Ishikawa (cell line): ENCODE measurements at regions not wholly inside any gene's neighbourhood (a gene's known extent, or its start where the extent isn't known, plus 50 kb on each side); places are given as distances from the start of the nearest gene placed in this dataset.

ENCODE experiments used
- CEBPB ChIP-seq: IDR thresholded peaks from 2 replicates; pipeline ENCODE4 v1.6.1; 2012
- EGR1 ChIP-seq: IDR thresholded peaks from 2 replicates; pipeline ENCODE4 v1.6.1; 2012
- EP300 ChIP-seq: IDR thresholded peaks from 2 replicates; pipeline ENCODE4 v1.6.1; 2012; ENCODE audit warnings: borderline replicate concordance
- FOXM1 ChIP-seq: IDR thresholded peaks from 2 replicates; pipeline ENCODE4 v1.6.1; 2012; ENCODE audit warnings: low read depth, borderline replicate concordance
- NFIC ChIP-seq: IDR thresholded peaks from 2 replicates; pipeline ENCODE4 v1.6.1; 2012
- REST ChIP-seq: IDR thresholded peaks from 2 replicates; pipeline ENCODE4 v1.6.1; 2012; ENCODE audit warnings: low read depth, mild to moderate bottlenecking
- TAF1 ChIP-seq: IDR thresholded peaks from 2 replicates; pipeline ENCODE4 v1.6.1; 2012; ENCODE audit warnings: low read depth, mild to moderate bottlenecking
- TEAD4 ChIP-seq: IDR thresholded peaks from 2 replicates; pipeline ENCODE4 v1.6.1; 2012
- USF1 ChIP-seq: IDR thresholded peaks from 2 replicates; pipeline ENCODE4 v1.6.1; 2012
- YY1 ChIP-seq: IDR thresholded peaks from 2 replicates; pipeline ENCODE4 v1.6.1; 2012; ENCODE audit warnings: low read depth

GRCh38 chrX:9302381-9302780, 162.5 kb upstream of the TBL1X start:
- TF ChIP-seq TAF1 = no peak
- no peak for TF ChIP-seq CEBPB
- no peak for TF ChIP-seq EGR1
- no peak for TF ChIP-seq FOXM1
- TF ChIP-seq EP300 = no peak
- no peak for TF ChIP-seq YY1
- no peak for TF ChIP-seq NFIC
- TF ChIP-seq USF1 = no peak
- TF ChIP-seq REST = no peak
- TF ChIP-seq TEAD4 = no peak
